A549 (cell line): ENCODE measurements at regions not wholly inside any gene's neighbourhood (a gene's known extent, or its start where the extent isn't known, plus 50 kb on each side); places are given as distances from the start of the nearest gene placed in this dataset.

Experiments
- CTCF ChIP-seq: fragments of >200 bp; sonication (Bioruptor Twin); formaldehyde crosslinking; IDR thresholded peaks from 3 replicates; pipeline ENCODE4 v1.5.1; 2016
- ELK1 ChIP-seq: fragments of 150-350 bp; IDR thresholded peaks from 2 replicates; pipeline ENCODE4 v1.6.1; 2014; ENCODE audit warnings: low read depth, mild to moderate bottlenecking, low read length
- HDAC2 ChIP-seq: fragments of 200-600 bp; sonication (generic); IDR thresholded peaks from 2 replicates; pipeline ENCODE4 v1.6.1; 2016
- HOXB5 ChIP-seq: fragments of 250-450 bp; sonication (Bioruptor Pico); IDR thresholded peaks from 2 replicates; pipeline ENCODE4 v1.5.0; 2020; ENCODE audit warnings: mild to moderate bottlenecking, moderate library complexity
- MAFK ChIP-seq: fragments of 450-650 bp; IDR thresholded peaks from 2 replicates; pipeline ENCODE4 v1.6.1; 2014; ENCODE audit not compliant: partially characterized antibody
- MAX ChIP-seq: IDR thresholded peaks from 2 replicates; pipeline ENCODE4 v1.6.1; 2012
- MYC ChIP-seq: IDR thresholded peaks from 2 replicates; pipeline ENCODE4 v1.6.1; 2012; ENCODE audit warnings: mild to moderate bottlenecking, inconsistent platforms, low read length, improper control_type of control experiment, borderline replicate concordance
- NPAS2 ChIP-seq: fragments of 250-450 bp; sonication (Bioruptor Pico); IDR thresholded peaks from 2 replicates; pipeline ENCODE4 v1.8.0; 2022; ENCODE audit warnings: mild to moderate bottlenecking, moderate library complexity, borderline replicate concordance
- POLR2A ChIP-seq: IDR thresholded peaks from 2 replicates; pipeline ENCODE4 v1.6.1; 2012; ENCODE audit warnings: mild to moderate bottlenecking, low read length

GRCh38 chr4:180741703-180742102 lies 1501.5 kb upstream of the TENM3 start:
- TF ChIP-seq CTCF (no peak), HDAC2 (no peak), POLR2A (no peak), MAFK (no peak), MYC (no peak), MAX (no peak), NPAS2 (CRISPR knock-in tag) (no peak), HOXB5 (CRISPR knock-in tag) (no peak), ELK1 (no peak)
